H9 (cell line): ENCODE measurements at regions not wholly inside any gene's neighbourhood (a gene's known extent, or its start where the extent isn't known, plus 50 kb on each side); places are given as distances from the start of the nearest gene placed in this dataset.

Experiments
- DNase-seq: peaks from one replicate; pipeline ENCODE4 v3.0.0-alpha.2; 2017
- H2AFZ ChIP-seq: one replicate; pipeline ENCODE4 v1.6.1; 2013; ENCODE audit warnings: mild to moderate bottlenecking, low read length, control low read depth, moderate library complexity
- H2AK5ac ChIP-seq: 2 replicates; pipeline ENCODE4 v1.6.1; 2013; ENCODE audit warnings: low read length, control low read depth, mixed read lengths; ENCODE audit not compliant: insufficient read length
- H2BK120ac ChIP-seq: one replicate; pipeline ENCODE4 v1.6.1; 2013; ENCODE audit warnings: low read depth, mild to moderate bottlenecking, low read length, control low read depth, inconsistent platforms; ENCODE audit not compliant: poor library complexity, severe bottlenecking
- H2BK12ac ChIP-seq: 2 replicates; pipeline ENCODE4 v1.6.1; 2013; ENCODE audit warnings: low read length, control low read depth, mixed read lengths, low read depth; ENCODE audit not compliant: insufficient read length
- H2BK15ac ChIP-seq: 2 replicates; pipeline ENCODE4 v1.6.1; 2013; ENCODE audit warnings: low read depth, low read length, control low read depth
- H2BK20ac ChIP-seq: one replicate; pipeline ENCODE4 v1.6.1; 2013; ENCODE audit warnings: low read depth, mild to moderate bottlenecking, low read length, control low read depth, inconsistent platforms; ENCODE audit not compliant: poor library complexity, severe bottlenecking
- H2BK5ac ChIP-seq: 2 replicates; pipeline ENCODE4 v1.6.1; 2013; ENCODE audit warnings: low read length, control low read depth, mixed read lengths; ENCODE audit not compliant: insufficient read length
- H3K14ac ChIP-seq: 2 replicates; pipeline ENCODE4 v1.6.1; 2013; ENCODE audit warnings: low read length, control low read depth; ENCODE audit not compliant: insufficient read depth
- H3K18ac ChIP-seq: 2 replicates; pipeline ENCODE4 v1.6.1; 2013; ENCODE audit warnings: low read depth, mild to moderate bottlenecking, mixed read lengths, low read length, control low read depth; ENCODE audit not compliant: insufficient read length
- H3K23ac ChIP-seq: 2 replicates; pipeline ENCODE4 v1.6.1; 2013; ENCODE audit warnings: low read length, control low read depth, mixed read lengths, low read depth; ENCODE audit not compliant: insufficient read length
- H3K23me2 ChIP-seq: 2 replicates; pipeline ENCODE4 v1.6.1; 2013; ENCODE audit warnings: low read depth, mild to moderate bottlenecking, mixed read lengths, low read length, control low read depth; ENCODE audit not compliant: insufficient read length, poor library complexity, severe bottlenecking
- H3K27ac ChIP-seq: 2 replicates; pipeline ENCODE4 v1.5.1; 2013; ENCODE audit warnings: low read length, control low read depth, mixed read lengths, low read depth; ENCODE audit not compliant: insufficient read length
- H3K27me3 ChIP-seq: 2 replicates; pipeline ENCODE4 v1.6.1; 2013; ENCODE audit warnings: low read length, control low read depth, inconsistent platforms; ENCODE audit not compliant: insufficient read depth
- H3K4ac ChIP-seq: 2 replicates; pipeline ENCODE4 v1.6.1; 2013; ENCODE audit warnings: low read depth, mild to moderate bottlenecking, control low read depth, inconsistent platforms, low read length, moderate library complexity
- H3K4me1 ChIP-seq: 2 replicates; pipeline ENCODE4 v1.6.1; 2013; ENCODE audit warnings: low read length, control low read depth, inconsistent platforms; ENCODE audit not compliant: insufficient read depth
- H3K4me2 ChIP-seq: 2 replicates; pipeline ENCODE4 v1.6.1; 2013; ENCODE audit warnings: low read length, control low read depth, mixed read lengths; ENCODE audit not compliant: insufficient read length, insufficient read depth
- H3K56ac ChIP-seq: 2 replicates; pipeline ENCODE4 v1.6.1; 2013; ENCODE audit warnings: low read depth, mild to moderate bottlenecking, mixed read lengths, low read length, control low read depth; ENCODE audit not compliant: insufficient read length
- H3K79me1 ChIP-seq: 2 replicates; pipeline ENCODE4 v1.6.1; 2013; ENCODE audit warnings: low read depth, mild to moderate bottlenecking, moderate library complexity, low read length, control low read depth, inconsistent platforms; ENCODE audit not compliant: insufficient read depth, poor library complexity, severe bottlenecking
- H3K79me2 ChIP-seq: 2 replicates; pipeline ENCODE4 v1.6.1; 2013; ENCODE audit warnings: low read length, control low read depth, inconsistent platforms; ENCODE audit not compliant: insufficient read depth
- H3K9ac ChIP-seq: 2 replicates; pipeline ENCODE4 v1.6.1; 2013; ENCODE audit warnings: low read length, control low read depth, mixed read lengths; ENCODE audit not compliant: insufficient read length; ENCODE audit errors: extremely low read depth
- H3K9me3 ChIP-seq: one replicate; pipeline ENCODE4 v1.6.1; 2013; ENCODE audit warnings: low read depth, low read length, inconsistent platforms; ENCODE audit not compliant: control insufficient read depth
- H3T11ph ChIP-seq: one replicate; pipeline ENCODE4 v1.6.1; 2013; ENCODE audit warnings: mild to moderate bottlenecking, low read length, control low read depth, inconsistent platforms
- H4K20me1 ChIP-seq: one replicate; pipeline ENCODE4 v1.6.1; 2013; ENCODE audit not compliant: control insufficient read depth, insufficient read length, insufficient read depth
- H4K5ac ChIP-seq: 2 replicates; pipeline ENCODE4 v1.6.1; 2013; ENCODE audit warnings: low read depth, mild to moderate bottlenecking, mixed read lengths, low read length, control low read depth; ENCODE audit not compliant: insufficient read length
- H4K8ac ChIP-seq: replicated peaks from 2 replicates; pipeline ENCODE4 v1.6.1; 2013; ENCODE audit warnings: low read length, control low read depth, mixed read lengths, low read depth; ENCODE audit not compliant: insufficient read length
- H4K91ac ChIP-seq: 2 replicates; pipeline ENCODE4 v1.6.1; 2013; ENCODE audit warnings: low read depth, mild to moderate bottlenecking, moderate library complexity, mixed read lengths, low read length, control low read depth; ENCODE audit not compliant: insufficient read length
- H3K27ac Mint-ChIP-seq, 3 experiments: 2 replicates in 2 of 3; 3 replicates in 1 of 3; pipeline ENCODE4 v1.8.0; 2020 to 2021; ENCODE audit warnings: mixed read lengths in 3 of 3, mild to moderate bottlenecking in 1 of 3, moderate library complexity in 1 of 3
- H3K27me3 Mint-ChIP-seq: 2 replicates; pipeline ENCODE4 v1.8.0; 2021; ENCODE audit warnings: low read depth, mild to moderate bottlenecking, moderate library complexity, mixed read lengths
- H3K36me3 Mint-ChIP-seq, 3 experiments: 2 replicates in 2 of 3; 3 replicates in 1 of 3; pipeline ENCODE4 v1.8.0; 2020 to 2021; ENCODE audit warnings: low read depth in 3 of 3, mixed read lengths in 3 of 3; ENCODE audit not compliant: insufficient read depth in 1 of 3
- H3K4me1 Mint-ChIP-seq, 2 experiments: 2 replicates each; pipeline ENCODE4 v1.8.0; 2020; ENCODE audit warnings: mixed read lengths in 2 of 2
- H3K4me3 Mint-ChIP-seq, 2 experiments: 2 replicates in 1 of 2; 3 replicates in 1 of 2; pipeline ENCODE4 v1.8.0; 2020 to 2021; ENCODE audit warnings: mild to moderate bottlenecking in 2 of 2, mixed read lengths in 2 of 2, moderate library complexity in 1 of 2
- H3K9me3 Mint-ChIP-seq, 2 experiments: 2 replicates in 1 of 2; 3 replicates in 1 of 2; pipeline ENCODE4 v1.8.0; 2020; ENCODE audit warnings: mild to moderate bottlenecking in 2 of 2, mixed read lengths in 2 of 2, moderate library complexity in 1 of 2
- CTCF ChIP-seq: fragments of 200-600 bp; sonication (generic); conservative IDR thresholded peaks from 3 replicates; pipeline ENCODE4 v1.8.0; 2021; ENCODE audit warnings: antibody characterized with exemption, mild to moderate bottlenecking
- WGBS: extraction: QIAGEN DNeasy Blood & Tissue Kit; methylation state at CpG from one replicate; pipeline ENCODE4 v1.1.7; 2013; ENCODE audit warnings: missing lambda C conversion rate, low lambda C conversion rate, mixed read lengths; ENCODE audit not compliant: insufficient read length; ENCODE audit errors: extremely low coverage; 5-methylcytosine and 5-hydroxymethylcytosine counted together

GRCh38 chr5:91313757-91314673, 69.1 kb downstream of the ARRDC3 start:
- no peak overlapping the region for H3K4ac ChIP-seq
- Mint-ChIP-seq H3K27me3 (no peaks in the 10 kb centered on the region), H3K9me3 (no peaks in the 10 kb centered on the region), H3K4me3 (no peak overlapping the region), H3K36me3 (no peaks in the 10 kb centered on the region), H3K27ac (peak overlapping the region in 1 of 3 experiments; percentile 49; a peak in 2 of 7 replicates), H3K4me1 (peaks cover 25 to 34% of the 10 kb centered on the region in 2 experiments)
- DNase-seq, result no peak
- H3K9me3 ChIP-seq, result no peaks in the 10 kb centered on the region
- H3T11ph ChIP-seq, result no peak overlapping the region
- no peak overlapping the region for H3K4me2 ChIP-seq
- no peak overlapping the region for H3K9ac ChIP-seq
- no peaks in the 10 kb centered on the region for H3K79me2 ChIP-seq
- no peak overlapping the region for H3K18ac ChIP-seq
- no peak overlapping the region for H3K27ac ChIP-seq
- no peak overlapping the region for H4K91ac ChIP-seq
- no peak overlapping the region for H4K8ac ChIP-seq
- no peaks in the 10 kb centered on the region for H3K79me1 ChIP-seq
- TF ChIP-seq CTCF, result no peak
- H2BK5ac ChIP-seq, result no peak overlapping the region
- H2BK15ac ChIP-seq, result no peak overlapping the region
- WGBS, result no CpG with 5 or more reads among the region's 9 CpGs
- peaks cover 7% of the 10 kb centered on the region; the same call in 1 of the 2 replicates for H3K4me1 ChIP-seq
- H2AFZ ChIP-seq, result no peak overlapping the region
- H2BK20ac ChIP-seq, result no peak overlapping the region
- no peak overlapping the region for H2BK12ac ChIP-seq
- H2AK5ac ChIP-seq, result no peak overlapping the region
- H2BK120ac ChIP-seq, result no peak overlapping the region
- no peaks in the 10 kb centered on the region for H3K27me3 ChIP-seq
- H3K23me2 ChIP-seq, result no peaks in the 10 kb centered on the region
- no peak overlapping the region for H4K5ac ChIP-seq
- H4K20me1 ChIP-seq, result no peaks in the 10 kb centered on the region
- H3K56ac ChIP-seq, result no peak overlapping the region
- H3K23ac ChIP-seq, result no peak overlapping the region
- H3K14ac ChIP-seq, result no peak overlapping the region
